ENCODE measurements at regions not wholly inside any gene's neighbourhood (a gene's known extent, or its start where the extent isn't known, plus 50 kb on each side); places are given as distances from the start of the nearest gene placed in this dataset.
"Not testable (repeated sequence)": the region's sequence is repeated elsewhere in the genome, so short reads cannot be mapped to it uniquely, and the experiment has no call there.

- TF ChIP-seq CTCF (IDR thresholded peaks at IDR 0.05) (no peak), POLR2AphosphoS5 (IDR thresholded peaks at IDR 0.05; ENCODE audit: insufficient read depth in 1 of 2, low read depth in 1 of 2) (no peak), POLR2A (IDR thresholded peaks at IDR 0.05) (no peak)
- Histone ChIP-seq H3K9me3 (no peaks in the 10 kb centered on the region), H3K4me3 (no peak overlapping the region), H3K36me3 (no peaks in the 10 kb centered on the region), H3K27ac (no peak overlapping the region), H3K4me1 (no peaks in the 10 kb centered on the region), H3K27me3 (no peaks in the 10 kb centered on the region)
- DNase-seq (ENCODE audit: extremely low spot score in 2 of 2): no peak
- intact Hi-C loops (cut with DNase I): no loop called here
These were observed 208.7 kb downstream of the KCNJ2 start for GRCh38 chr17:70378076-70378475.

- H3K4me3 ChIP-seq: no peak overlapping the region
- H3K27me3 ChIP-seq: no peaks in the 10 kb centered on the region
- no peak overlapping the region for H3K27ac ChIP-seq
- H3K4me1 ChIP-seq: no peaks in the 10 kb centered on the region
- TF ChIP-seq POLR2AphosphoS5 (IDR thresholded peaks at IDR 0.05; ENCODE audit: insufficient read depth in 1 of 2, low read depth in 1 of 2) (no peak), CTCF (IDR thresholded peaks at IDR 0.05) (no peak), POLR2A (IDR thresholded peaks at IDR 0.05) (no peak)
- H3K36me3 ChIP-seq: no peaks in the 10 kb centered on the region
- no peaks in the 10 kb centered on the region for H3K9me3 ChIP-seq
- intact Hi-C loops (cut with DNase I): no loop called here
- no peak for DNase-seq (ENCODE audit: extremely low spot score in 2 of 2)
These were observed 210.6 kb downstream of the KCNJ2 start for GRCh38 chr17:70379945-70380344.

- intact Hi-C loops (cut with DNase I); DNase-seq (ENCODE audit: extremely low spot score in 2 of 2); H3K9me3 ChIP-seq; H3K27ac ChIP-seq; H3K4me1 ChIP-seq; H3K4me3 ChIP-seq; H3K27me3 ChIP-seq; H3K36me3 ChIP-seq: not testable (repeated sequence)
These were observed 212.6 kb downstream of the KCNJ2 start for GRCh38 chr17:70381916-70382315.

DNA sequence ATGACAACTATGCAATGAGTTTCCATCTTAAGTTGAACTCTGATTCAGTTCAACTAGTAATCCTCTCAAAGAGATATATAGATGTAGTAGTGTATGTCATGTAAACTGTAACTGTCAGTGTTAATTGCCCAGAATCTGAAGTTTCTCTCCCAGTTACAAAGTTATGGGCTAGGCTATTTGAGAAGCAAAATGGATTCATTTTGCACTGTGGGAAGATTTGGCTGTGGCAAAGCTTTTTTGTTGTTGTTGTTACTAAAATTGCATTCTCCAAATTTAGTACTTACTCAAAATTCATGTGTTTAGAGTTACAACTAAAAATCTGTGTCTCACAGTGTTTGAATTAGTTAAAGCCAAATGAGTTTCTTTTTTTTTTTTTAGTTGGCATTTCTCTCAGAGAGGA is 219.0 kb downstream of the KCNJ2 start:
- no peaks in the 10 kb centered on the region for H3K27me3 ChIP-seq
- H3K4me3 ChIP-seq: no peak overlapping the region
- intact Hi-C loops (cut with DNase I): no loop called here
- TF ChIP-seq CTCF (IDR thresholded peaks at IDR 0.05): no peak
- TF ChIP-seq POLR2AphosphoS5 (IDR thresholded peaks at IDR 0.05; ENCODE audit: insufficient read depth in 1 of 2, low read depth in 1 of 2): no peak
- TF ChIP-seq POLR2A (IDR thresholded peaks at IDR 0.05): no peak
- DNase-seq (ENCODE audit: extremely low spot score in 2 of 2): no peak
- no peak overlapping the region for H3K27ac ChIP-seq
- H3K4me1 ChIP-seq: no peaks in the 10 kb centered on the region
- no peaks in the 10 kb centered on the region for H3K36me3 ChIP-seq
- H3K9me3 ChIP-seq: no peaks in the 10 kb centered on the region

- H3K9me3 ChIP-seq; H3K4me3 ChIP-seq; DNase-seq (ENCODE audit: extremely low spot score in 2 of 2); H3K27ac ChIP-seq; H3K4me1 ChIP-seq; intact Hi-C loops (cut with DNase I); H3K27me3 ChIP-seq; H3K36me3 ChIP-seq: not testable (repeated sequence)
These were observed 220.0 kb downstream of the KCNJ2 start for GRCh38 chr17:70389232-70389757.

- no peak overlapping the region for H3K27ac ChIP-seq
- H3K27me3 ChIP-seq: no peaks in the 10 kb centered on the region
- TF ChIP-seq CTCF (IDR thresholded peaks at IDR 0.05) (no peak), POLR2AphosphoS5 (IDR thresholded peaks at IDR 0.05; ENCODE audit: insufficient read depth in 1 of 2, low read depth in 1 of 2) (no peak), POLR2A (IDR thresholded peaks at IDR 0.05) (no peak)
- H3K9me3 ChIP-seq: no peaks in the 10 kb centered on the region
- H3K4me1 ChIP-seq: no peaks in the 10 kb centered on the region
- no peak overlapping the region for H3K4me3 ChIP-seq
- no peak for DNase-seq (ENCODE audit: extremely low spot score in 2 of 2)
- intact Hi-C loops (cut with DNase I): no loop called here
- no peaks in the 10 kb centered on the region for H3K36me3 ChIP-seq
These were observed 220.7 kb downstream of the KCNJ2 start for GRCh38 chr17:70390049-70390448.

Measured in vagina (tissue), 2 donors.